ENCODE measurements at regions not wholly inside any gene's neighbourhood (a gene's known extent, or its start where the extent isn't known, plus 50 kb on each side); places are given as distances from the start of the nearest gene placed in this dataset.

DNA sequence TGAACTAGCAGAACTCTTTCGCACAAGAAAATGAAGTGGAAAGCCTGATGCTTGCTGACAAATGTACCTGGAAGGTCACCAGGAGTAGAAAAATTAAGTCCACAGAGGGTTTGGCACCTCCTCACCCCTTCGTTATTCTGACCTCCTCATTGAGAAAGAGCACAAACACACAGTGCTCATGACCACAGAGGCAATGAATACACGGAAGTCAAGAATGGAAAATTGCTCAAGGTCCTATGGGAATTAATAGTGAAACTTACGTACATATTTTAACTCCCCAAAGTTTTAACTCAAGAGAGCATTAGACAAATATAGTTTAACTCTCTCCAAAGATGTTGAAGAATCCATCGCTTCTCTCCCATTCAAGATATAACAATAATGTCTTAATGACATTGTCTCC lies 83.6 kb upstream of the CAMK2D start:
- no peaks in the 10 kb centered on the region for H3K9me3 ChIP-seq (replicated peaks; ENCODE audit: insufficient read depth, low read length)
- H3K27me3 ChIP-seq (replicated peaks; ENCODE audit: insufficient read depth, low read length), result no peaks in the 10 kb centered on the region
- no peak overlapping the region for H3K9ac ChIP-seq (ENCODE audit: low read length)
- H3K27ac ChIP-seq (ENCODE audit: low read length), result no peak overlapping the region
- no peaks in the 10 kb centered on the region for H3K9me2 ChIP-seq (replicated peaks; ENCODE audit: insufficient read depth, low read length)
- no peaks in the 10 kb centered on the region for H3K4me1 ChIP-seq (ENCODE audit: low read length)
- TF ChIP-seq EZH2 (optimal IDR thresholded peaks at IDR 0.05; ENCODE audit: low read depth, low read length) (no peak), EZH2phosphoT487 (IDR thresholded peaks at IDR 0.05; ENCODE audit: low read length) (no peak)
- TF ChIP-seq, protein P1, sequence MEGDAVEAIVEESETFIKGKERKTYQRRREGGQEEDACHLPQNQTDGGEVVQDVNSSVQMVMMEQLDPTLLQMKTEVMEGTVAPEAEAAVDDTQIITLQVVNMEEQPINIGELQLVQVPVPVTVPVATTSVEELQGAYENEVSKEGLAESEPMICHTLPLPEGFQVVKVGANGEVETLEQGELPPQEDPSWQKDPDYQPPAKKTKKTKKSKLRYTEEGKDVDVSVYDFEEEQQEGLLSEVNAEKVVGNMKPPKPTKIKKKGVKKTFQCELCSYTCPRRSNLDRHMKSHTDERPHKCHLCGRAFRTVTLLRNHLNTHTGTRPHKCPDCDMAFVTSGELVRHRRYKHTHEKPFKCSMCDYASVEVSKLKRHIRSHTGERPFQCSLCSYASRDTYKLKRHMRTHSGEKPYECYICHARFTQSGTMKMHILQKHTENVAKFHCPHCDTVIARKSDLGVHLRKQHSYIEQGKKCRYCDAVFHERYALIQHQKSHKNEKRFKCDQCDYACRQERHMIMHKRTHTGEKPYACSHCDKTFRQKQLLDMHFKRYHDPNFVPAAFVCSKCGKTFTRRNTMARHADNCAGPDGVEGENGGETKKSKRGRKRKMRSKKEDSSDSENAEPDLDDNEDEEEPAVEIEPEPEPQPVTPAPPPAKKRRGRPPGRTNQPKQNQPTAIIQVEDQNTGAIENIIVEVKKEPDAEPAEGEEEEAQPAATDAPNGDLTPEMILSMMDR (IDR thresholded peaks at IDR 0.05; ENCODE audit: low read length), result no peak
- H3F3A ChIP-seq (ENCODE audit: insufficient read depth, low read length), result no peaks in the 10 kb centered on the region
- H4K20me1 ChIP-seq (ENCODE audit: insufficient read depth, low read length), result no peaks in the 10 kb centered on the region
- no peak overlapping the region for H2AFZ ChIP-seq (ENCODE audit: low read length)
- DNase-seq, result no peak
- no peaks in the 10 kb centered on the region for H3K79me2 ChIP-seq (ENCODE audit: low read length)
- no peaks in the 10 kb centered on the region for H3K36me3 ChIP-seq (replicated peaks; ENCODE audit: insufficient read depth, low read length)
- H3K4me3 ChIP-seq (ENCODE audit: low read length), result no peak overlapping the region
- no peak overlapping the region for H3K4me2 ChIP-seq (ENCODE audit: low read depth, low read length)

GRCh38 chr4:113844369-113844768 lies 82.8 kb upstream of the CAMK2D start:
- H3F3A ChIP-seq (ENCODE audit: insufficient read depth, low read length), result no peaks in the 10 kb centered on the region
- no peak overlapping the region for H3K4me2 ChIP-seq (ENCODE audit: low read depth, low read length)
- no peaks in the 10 kb centered on the region for H3K4me1 ChIP-seq (ENCODE audit: low read length)
- no peaks in the 10 kb centered on the region for H3K79me2 ChIP-seq (ENCODE audit: low read length)
- H2AFZ ChIP-seq (ENCODE audit: low read length), result no peak overlapping the region
- no peak overlapping the region for H3K27ac ChIP-seq (ENCODE audit: low read length)
- no peaks in the 10 kb centered on the region for H3K27me3 ChIP-seq (replicated peaks; ENCODE audit: insufficient read depth, low read length)
- H4K20me1 ChIP-seq (ENCODE audit: insufficient read depth, low read length), result no peaks in the 10 kb centered on the region
- H3K9me3 ChIP-seq (replicated peaks; ENCODE audit: insufficient read depth, low read length), result no peaks in the 10 kb centered on the region
- no peak for DNase-seq
- no peaks in the 10 kb centered on the region for H3K9me2 ChIP-seq (replicated peaks; ENCODE audit: insufficient read depth, low read length)
- H3K36me3 ChIP-seq (replicated peaks; ENCODE audit: insufficient read depth, low read length), result no peaks in the 10 kb centered on the region
- no peak overlapping the region for H3K9ac ChIP-seq (ENCODE audit: low read length)
- TF ChIP-seq EZH2 (optimal IDR thresholded peaks at IDR 0.05; ENCODE audit: low read depth, low read length) (no peak), EZH2phosphoT487 (IDR thresholded peaks at IDR 0.05; ENCODE audit: low read length) (no peak)
- TF ChIP-seq, protein P1 (IDR thresholded peaks at IDR 0.05; ENCODE audit: low read length), result no peak
- H3K4me3 ChIP-seq (ENCODE audit: low read length), result no peak overlapping the region

- no peak overlapping the region for H3K4me2 ChIP-seq (ENCODE audit: low read depth, low read length)
- no peaks in the 10 kb centered on the region for H4K20me1 ChIP-seq (ENCODE audit: insufficient read depth, low read length)
- H3K4me3 ChIP-seq (ENCODE audit: low read length), result no peak overlapping the region
- no peak overlapping the region for H3K27ac ChIP-seq (ENCODE audit: low read length)
- no peak overlapping the region for H3K9ac ChIP-seq (ENCODE audit: low read length)
- DNase-seq, result no peak
- no peaks in the 10 kb centered on the region for H3K9me3 ChIP-seq (replicated peaks; ENCODE audit: insufficient read depth, low read length)
- H2AFZ ChIP-seq (ENCODE audit: low read length), result no peak overlapping the region
- TF ChIP-seq, protein P1 (IDR thresholded peaks at IDR 0.05; ENCODE audit: low read length), result no peak
- TF ChIP-seq EZH2phosphoT487 (IDR thresholded peaks at IDR 0.05; ENCODE audit: low read length) (no peak), EZH2 (optimal IDR thresholded peaks at IDR 0.05; ENCODE audit: low read depth, low read length) (no peak)
- no peaks in the 10 kb centered on the region for H3K27me3 ChIP-seq (replicated peaks; ENCODE audit: insufficient read depth, low read length)
- no peaks in the 10 kb centered on the region for H3K79me2 ChIP-seq (ENCODE audit: low read length)
- no peaks in the 10 kb centered on the region for H3K9me2 ChIP-seq (replicated peaks; ENCODE audit: insufficient read depth, low read length)
- H3K4me1 ChIP-seq (ENCODE audit: low read length), result peaks cover 13% of the 10 kb centered on the region
- H3F3A ChIP-seq (ENCODE audit: insufficient read depth, low read length), result no peaks in the 10 kb centered on the region
- no peaks in the 10 kb centered on the region for H3K36me3 ChIP-seq (replicated peaks; ENCODE audit: insufficient read depth, low read length)
Measured at GRCh38 chr4:113840861-113841260, 79.3 kb upstream of the CAMK2D start.

Measured in MM.1S (cell line).